Suprapubic skin (tissue), 3 donors: ENCODE measurements at regions not wholly inside any gene's neighbourhood (a gene's known extent, or its start where the extent isn't known, plus 50 kb on each side); places are given as distances from the start of the nearest gene placed in this dataset.

Experiments
- CTCF ChIP-seq, 2 donors: fragments of 200-600 bp in 1 of 2; fragments of 450-650 bp in 1 of 2; sonication (generic) in 1 of 2; IDR thresholded peaks; one replicate each; pipeline ENCODE4 v1.5.1; 2016 to 2019; ENCODE audit warnings: antibody characterized with exemption in 2 of 2, mild to moderate bottlenecking in 1 of 2, moderate library complexity in 1 of 2
- POLR2A ChIP-seq, 2 donors: fragments of 450-650 bp; IDR thresholded peaks; one replicate each; pipeline ENCODE4 v1.6.1; 2017; ENCODE audit warnings: antibody characterized with exemption in 2 of 2, mild to moderate bottlenecking in 2 of 2, moderate library complexity in 2 of 2

GRCh38 chr5:104757915-104758314 lies 1195.3 kb upstream of the NUDT12 start:
- TF ChIP-seq POLR2A (IDR thresholded peaks at IDR 0.05) = no peak
- TF ChIP-seq CTCF (IDR thresholded peaks at IDR 0.05) = no peak
